SK-N-SH (cell line): ENCODE measurements at regions not wholly inside any gene's neighbourhood (a gene's known extent, or its start where the extent isn't known, plus 50 kb on each side); places are given as distances from the start of the nearest gene placed in this dataset.

Experiments
- CTCF ChIA-PET: fragments of 300-600, 350-600 bp; formaldehyde crosslinking; extraction: SDS; loops from one replicate; lab custom pipeline; 2021; lab: Yijun Ruan, JAX
- POLR2A ChIA-PET: fragments of 350-600 bp; sonication (Branson Sonifier 250); formaldehyde crosslinking; extraction: SDS; loops from one replicate; lab custom pipeline; 2020; ENCODE audit warnings: antibody characterized with exemption, inconsistent platforms; lab: Yijun Ruan, JAX
- DNase-seq: peaks from one replicate; pipeline ENCODE4 v3.0.0; 2012
- H2AFZ ChIP-seq: fragments of 200-600 bp; sonication (generic); 2 replicates; pipeline ENCODE4 v1.8.1; 2016; ENCODE audit warnings: antibody characterized with exemption, mild to moderate bottlenecking, low read depth
- H3F3A ChIP-seq: fragments of 200-600 bp; sonication (generic); replicated peaks from 2 replicates; pipeline ENCODE3; 2016; ENCODE audit warnings: antibody characterized with exemption, mild to moderate bottlenecking; ENCODE audit not compliant: insufficient read depth
- H3K27ac ChIP-seq, 2 experiments: fragments of 200-500 bp in 1 of 2; fragments of 200-600 bp in 1 of 2; sonication (Bioruptor generic) in 1 of 2; sonication (generic), shearing (Covaris generic) in 1 of 2; 2 replicates each; pipeline versions ENCODE4 v1.5.1 to v1.6.1; 2014 to 2016; ENCODE audit warnings: low read depth in 2 of 2, inconsistent platforms in 1 of 2, low read length in 1 of 2, mild to moderate bottlenecking in 1 of 2, mixed read lengths in 1 of 2
- H3K27me3 ChIP-seq: fragments of 200-600 bp; sonication (generic), shearing (Covaris generic); 2 replicates; pipeline ENCODE4 v1.6.1; 2016; ENCODE audit warnings: mixed run types; ENCODE audit not compliant: insufficient read depth
- H3K36me3 ChIP-seq, 2 experiments: fragments of 200-500 bp in 1 of 2; fragments of 200-600 bp in 1 of 2; sonication (Bioruptor generic) in 1 of 2; sonication (generic) in 1 of 2; replicated peaks in 1 of 2; 2 replicates each; pipeline versions ENCODE3 to v1.5.1; 2014 to 2016; ENCODE audit warnings: low read length in 1 of 2, mild to moderate bottlenecking in 1 of 2; ENCODE audit not compliant: insufficient read depth in 2 of 2, control insufficient read depth in 1 of 2
- H3K4me1 ChIP-seq, 2 experiments: fragments of 200-500 bp in 1 of 2; fragments of 200-600 bp in 1 of 2; sonication (Bioruptor generic) in 1 of 2; sonication (generic), shearing (Covaris generic) in 1 of 2; 2 replicates each; pipeline versions ENCODE4 v1.5.1 to v1.6.1; 2014 to 2016; ENCODE audit warnings: low read depth in 1 of 2, low read length in 1 of 2, mixed run types in 1 of 2; ENCODE audit not compliant: insufficient read depth in 2 of 2, control insufficient read depth in 1 of 2
- H3K4me2 ChIP-seq: fragments of 200-600 bp; sonication (generic), shearing (Covaris generic); 2 replicates; pipeline ENCODE4 v1.6.1; 2017; ENCODE audit warnings: mixed run types
- H3K4me3 ChIP-seq, 2 experiments: fragments of 200-500 bp in 1 of 2; fragments of 200-600 bp in 1 of 2; sonication (Bioruptor generic) in 1 of 2; sonication (generic), shearing (Covaris generic) in 1 of 2; 2 replicates each; pipeline versions ENCODE4 v1.5.1 to v1.8.1; 2014 to 2016; ENCODE audit warnings: low read depth in 2 of 2, inconsistent platforms in 1 of 2, low read length in 1 of 2, mild to moderate bottlenecking in 1 of 2, mixed read lengths in 1 of 2, moderate library complexity in 1 of 2
- H3K79me2 ChIP-seq: fragments of 200-600 bp; sonication (generic); 2 replicates; pipeline ENCODE4 v1.8.1; 2017; ENCODE audit warnings: mild to moderate bottlenecking; ENCODE audit not compliant: insufficient read depth
- H3K9ac ChIP-seq: fragments of 200-600 bp; sonication (generic); 2 replicates; pipeline ENCODE4 v1.6.1; 2017; ENCODE audit warnings: mixed run types
- H3K9me2 ChIP-seq: fragments of 200-600 bp; sonication (generic); 2 replicates; pipeline ENCODE4 v1.6.1; 2017; ENCODE audit warnings: mixed run types
- H3K9me3 ChIP-seq: fragments of 200-600 bp; sonication (generic); 2 replicates; pipeline ENCODE4 v1.6.1; 2017; ENCODE audit warnings: mixed run types, mild to moderate bottlenecking, moderate library complexity
- H4K20me1 ChIP-seq: fragments of 200-600 bp; sonication (generic); 2 replicates; pipeline ENCODE4 v1.6.1; 2017; ENCODE audit warnings: mild to moderate bottlenecking, mixed run types; ENCODE audit not compliant: insufficient read depth
- CHD2 ChIP-seq: fragments of 150-350 bp; IDR thresholded peaks from 2 replicates; pipeline ENCODE4 v1.6.1; 2018; ENCODE audit warnings: low read length; ENCODE audit not compliant: partially characterized antibody
- ELF1 ChIP-seq: IDR thresholded peaks from 2 replicates; pipeline ENCODE4 v1.4.0; 2012
- EP300 ChIP-seq, 2 experiments: IDR thresholded peaks; 2 replicates each; pipeline versions ENCODE4 v1.4.0 to v1.6.1; 2012; ENCODE audit warnings: borderline replicate concordance in 1 of 2, low read depth in 1 of 2, low read length in 1 of 2
- EZH2phosphoT487 ChIP-seq: fragments of 200-600 bp; sonication (generic); IDR thresholded peaks from 2 replicates; pipeline ENCODE4 v1.6.1; 2017; ENCODE audit warnings: low read depth, mixed run types, mild to moderate bottlenecking, antibody characterized with exemption, moderate library complexity, borderline replicate concordance
- GABPA ChIP-seq: IDR thresholded peaks from 2 replicates; pipeline ENCODE4 v1.4.0; 2012; ENCODE audit warnings: low read depth, mild to moderate bottlenecking
- GATA2 ChIP-seq: sonication (generic); formaldehyde crosslinking; IDR thresholded peaks from 2 replicates; pipeline ENCODE4 v1.5.0; 2020; ENCODE audit warnings: mild to moderate bottlenecking, missing genetic modification reagents
- JUND ChIP-seq: IDR thresholded peaks from 2 replicates; pipeline ENCODE4 v1.4.0; 2012
- MEF2A ChIP-seq: IDR thresholded peaks from 2 replicates; pipeline ENCODE4 v1.4.0; 2012; ENCODE audit warnings: low read depth, borderline replicate concordance
- MXI1 ChIP-seq: IDR thresholded peaks from 2 replicates; pipeline ENCODE4 v1.6.1; 2012; ENCODE audit warnings: mild to moderate bottlenecking, low read depth, low read length, improper control_type of control experiment
- NRF1 ChIP-seq: IDR thresholded peaks from 2 replicates; pipeline ENCODE4 v1.6.1; 2012; ENCODE audit warnings: low read depth, mild to moderate bottlenecking, low read length
- POLR2AphosphoS5 ChIP-seq: IDR thresholded peaks from 2 replicates; pipeline ENCODE4 v1.6.1; 2012; ENCODE audit warnings: low read depth, low read length
- RAD21 ChIP-seq: IDR thresholded peaks from 2 replicates; pipeline ENCODE4 v1.6.1; 2012; ENCODE audit warnings: mild to moderate bottlenecking, low read length
- RCOR1 ChIP-seq: fragments of 150-350 bp; IDR thresholded peaks from 2 replicates; pipeline ENCODE4 v1.6.1; 2017; ENCODE audit warnings: antibody characterized with exemption, low read length
- RXRA ChIP-seq: IDR thresholded peaks from 2 replicates; pipeline ENCODE4 v1.4.0; 2012; ENCODE audit warnings: low read depth, mild to moderate bottlenecking, borderline replicate concordance
- SIN3A ChIP-seq: IDR thresholded peaks from 2 replicates; pipeline ENCODE4 v1.6.1; 2012; ENCODE audit warnings: low read depth, mild to moderate bottlenecking, low read length, moderate library complexity, borderline replicate concordance
- TEAD4 ChIP-seq: IDR thresholded peaks from 2 replicates; pipeline ENCODE4 v1.4.0; 2012; ENCODE audit warnings: mild to moderate bottlenecking, borderline replicate concordance; ENCODE audit not compliant: insufficient read depth
- USF2 ChIP-seq: fragments of 150-350 bp; IDR thresholded peaks from 2 replicates; pipeline ENCODE4 v1.6.1; 2017; ENCODE audit warnings: antibody characterized with exemption, low read length, low read depth, borderline replicate concordance
- YY1 ChIP-seq: IDR thresholded peaks from 2 replicates; pipeline ENCODE4 v1.4.0; 2012; ENCODE audit warnings: low read depth, mild to moderate bottlenecking
- WGBS: methylation state at CpG from one replicate; pipeline ENCODE4 v1.1.6; 2017; ENCODE audit warnings: low lambda C conversion rate; 5-methylcytosine and 5-hydroxymethylcytosine counted together
- TF ChIP-seq, protein P1 (sequence below): IDR thresholded peaks from 2 replicates; pipeline ENCODE4 v1.4.0; 2012; ENCODE audit warnings: low read depth, borderline replicate concordance
- TF ChIP-seq, protein P2 (sequence below): fragments of 200-600 bp; sonication (generic); IDR thresholded peaks from 2 replicates; pipeline ENCODE4 v1.6.1; 2017; ENCODE audit warnings: antibody characterized with exemption, mild to moderate bottlenecking, moderate library complexity
- TF ChIP-seq, protein P3 (sequence below): IDR thresholded peaks from 2 replicates; pipeline ENCODE4 v1.4.0; 2012; ENCODE audit warnings: low read depth
- TF ChIP-seq, protein P4 (sequence below): IDR thresholded peaks from 2 replicates; pipeline ENCODE4; 2012

- POLR2A ChIA-PET, result no interaction called here
- WGBS, result 90% methylated on average over 6 of the region's 6 CpGs
- H3F3A ChIP-seq, result no peaks in the 10 kb centered on the region
Measured at GRCh38 chr5:143454936-143455516, 51.5 kb upstream of the NR3C1 start.

DNA sequence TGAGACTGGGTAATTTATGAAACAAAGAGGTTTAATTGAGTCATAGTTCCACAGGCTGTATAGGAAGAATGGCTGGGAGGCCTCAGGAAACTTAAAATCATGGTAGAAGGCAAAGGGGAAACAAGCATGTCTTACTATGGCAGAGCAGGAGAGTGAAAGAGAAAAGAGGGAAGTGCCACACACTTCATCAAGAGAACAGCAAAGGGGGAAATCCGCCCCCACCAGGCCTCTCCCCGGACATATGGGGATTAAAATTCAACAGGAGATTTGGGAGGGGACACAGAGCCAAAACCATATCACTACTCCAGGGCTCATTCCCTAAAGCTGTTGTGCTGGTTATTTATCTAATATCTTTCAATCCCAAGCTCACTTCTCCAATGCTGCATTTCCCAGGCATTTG is 50.2 kb upstream of the NR3C1 start:
- Histone ChIP-seq H4K20me1 (no peaks in the 10 kb centered on the region), H3K9me2 (no peaks in the 10 kb centered on the region), H3K9me3 (no peaks in the 10 kb centered on the region), H3F3A (no peaks in the 10 kb centered on the region), H3K4me2 (no peak overlapping the region), H3K27me3 (no peaks in the 10 kb centered on the region), H3K27ac (no peak overlapping the region), H2AFZ (no peak overlapping the region), H3K79me2 (no peaks in the 10 kb centered on the region), H3K4me1 (no peaks in the 10 kb centered on the region; a peak in 1 of 4 replicates), H3K36me3 (no peaks in the 10 kb centered on the region), H3K4me3 (no peak overlapping the region), H3K9ac (no peak overlapping the region)
- CTCF ChIA-PET, result interaction anchor here (1.6 kb wide), 1 partner anchor 50 kb away, joined by 4 read pairs; the partner anchor contains the start of gene NR3C1
- TF ChIP-seq, protein P1, sequence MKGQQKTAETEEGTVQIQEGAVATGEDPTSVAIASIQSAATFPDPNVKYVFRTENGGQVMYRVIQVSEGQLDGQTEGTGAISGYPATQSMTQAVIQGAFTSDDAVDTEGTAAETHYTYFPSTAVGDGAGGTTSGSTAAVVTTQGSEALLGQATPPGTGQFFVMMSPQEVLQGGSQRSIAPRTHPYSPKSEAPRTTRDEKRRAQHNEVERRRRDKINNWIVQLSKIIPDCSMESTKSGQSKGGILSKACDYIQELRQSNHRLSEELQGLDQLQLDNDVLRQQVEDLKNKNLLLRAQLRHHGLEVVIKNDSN, result no peak
- TF ChIP-seq GABPA (no peak), TEAD4 (no peak), GATA2 (no peak), NRF1 (no peak), POLR2AphosphoS5 (no peak), USF2 (no peak), EZH2phosphoT487 (no peak), YY1 (no peak), RXRA (no peak), EP300 (IDR thresholded peaks at IDR 0.05; ENCODE audit: borderline replicate concordance in 1 of 2, low read depth in 1 of 2, low read length in 1 of 2) (no peak), JUND (no peak), MEF2A (no peak), RAD21 (no peak), SIN3A (no peak), ELF1 (no peak), RCOR1 (no peak)
- TF ChIP-seq, protein P2, sequence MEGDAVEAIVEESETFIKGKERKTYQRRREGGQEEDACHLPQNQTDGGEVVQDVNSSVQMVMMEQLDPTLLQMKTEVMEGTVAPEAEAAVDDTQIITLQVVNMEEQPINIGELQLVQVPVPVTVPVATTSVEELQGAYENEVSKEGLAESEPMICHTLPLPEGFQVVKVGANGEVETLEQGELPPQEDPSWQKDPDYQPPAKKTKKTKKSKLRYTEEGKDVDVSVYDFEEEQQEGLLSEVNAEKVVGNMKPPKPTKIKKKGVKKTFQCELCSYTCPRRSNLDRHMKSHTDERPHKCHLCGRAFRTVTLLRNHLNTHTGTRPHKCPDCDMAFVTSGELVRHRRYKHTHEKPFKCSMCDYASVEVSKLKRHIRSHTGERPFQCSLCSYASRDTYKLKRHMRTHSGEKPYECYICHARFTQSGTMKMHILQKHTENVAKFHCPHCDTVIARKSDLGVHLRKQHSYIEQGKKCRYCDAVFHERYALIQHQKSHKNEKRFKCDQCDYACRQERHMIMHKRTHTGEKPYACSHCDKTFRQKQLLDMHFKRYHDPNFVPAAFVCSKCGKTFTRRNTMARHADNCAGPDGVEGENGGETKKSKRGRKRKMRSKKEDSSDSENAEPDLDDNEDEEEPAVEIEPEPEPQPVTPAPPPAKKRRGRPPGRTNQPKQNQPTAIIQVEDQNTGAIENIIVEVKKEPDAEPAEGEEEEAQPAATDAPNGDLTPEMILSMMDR, result no peak
- TF ChIP-seq, protein P3, sequence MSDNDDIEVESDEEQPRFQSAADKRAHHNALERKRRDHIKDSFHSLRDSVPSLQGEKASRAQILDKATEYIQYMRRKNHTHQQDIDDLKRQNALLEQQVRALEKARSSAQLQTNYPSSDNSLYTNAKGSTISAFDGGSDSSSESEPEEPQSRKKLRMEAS, result no peak
- DNase-seq, result no peak
- POLR2A ChIA-PET, result no interaction called here
- WGBS, result 81% methylated on average over 2 of the region's 2 CpGs

More at GRCh38 chr5:143454936-143455516, 51.5 kb upstream of the NR3C1 start:
- no peaks in the 10 kb centered on the region for H3K9me3 ChIP-seq
- no peak overlapping the region for H3K4me2 ChIP-seq
- CTCF ChIA-PET, result interaction anchor here (1.2 to 1.6 kb wide), 2 partner anchors 10 to 51 kb away, joined by 3 to 4 read pairs; partner anchors contain the start of gene NR3C1
- no peak for TF ChIP-seq MXI1
- TF ChIP-seq, protein P4, sequence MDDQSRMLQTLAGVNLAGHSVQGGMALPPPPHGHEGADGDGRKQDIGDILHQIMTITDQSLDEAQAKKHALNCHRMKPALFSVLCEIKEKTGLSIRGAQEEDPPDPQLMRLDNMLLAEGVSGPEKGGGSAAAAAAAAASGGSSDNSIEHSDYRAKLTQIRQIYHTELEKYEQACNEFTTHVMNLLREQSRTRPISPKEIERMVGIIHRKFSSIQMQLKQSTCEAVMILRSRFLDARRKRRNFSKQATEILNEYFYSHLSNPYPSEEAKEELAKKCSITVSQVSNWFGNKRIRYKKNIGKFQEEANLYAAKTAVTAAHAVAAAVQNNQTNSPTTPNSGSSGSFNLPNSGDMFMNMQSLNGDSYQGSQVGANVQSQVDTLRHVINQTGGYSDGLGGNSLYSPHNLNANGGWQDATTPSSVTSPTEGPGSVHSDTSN, result no peak
- TF ChIP-seq CHD2, result no peak
- no peaks in the 10 kb centered on the region for H3K27me3 ChIP-seq
- H3K27ac ChIP-seq, result 0 out of 4 replicates have a peak overlapping the region, but pooled peaks of 1 of the 2 experiments have one; percentile 11
- no peaks in the 10 kb centered on the region for H4K20me1 ChIP-seq
- no peaks in the 10 kb centered on the region for H3K79me2 ChIP-seq
- no peak overlapping the region for H3K9ac ChIP-seq
- DNase-seq, result no peak
- no peaks in the 10 kb centered on the region for H3K9me2 ChIP-seq
- H3K36me3 ChIP-seq, result no peaks in the 10 kb centered on the region
- H3K4me1 ChIP-seq, result no peaks in the 10 kb centered on the region; a peak in 1 of 4 replicates
- H2AFZ ChIP-seq, result no peak overlapping the region
- H3K4me3 ChIP-seq, result no peak overlapping the region
